ENCODE measurements at regions not wholly inside any gene's neighbourhood (a gene's known extent, or its start where the extent isn't known, plus 50 kb on each side); places are given as distances from the start of the nearest gene placed in this dataset.
A peak's percentile ranks its signal among the peaks of the same experiment; 100 is the strongest.

DNA sequence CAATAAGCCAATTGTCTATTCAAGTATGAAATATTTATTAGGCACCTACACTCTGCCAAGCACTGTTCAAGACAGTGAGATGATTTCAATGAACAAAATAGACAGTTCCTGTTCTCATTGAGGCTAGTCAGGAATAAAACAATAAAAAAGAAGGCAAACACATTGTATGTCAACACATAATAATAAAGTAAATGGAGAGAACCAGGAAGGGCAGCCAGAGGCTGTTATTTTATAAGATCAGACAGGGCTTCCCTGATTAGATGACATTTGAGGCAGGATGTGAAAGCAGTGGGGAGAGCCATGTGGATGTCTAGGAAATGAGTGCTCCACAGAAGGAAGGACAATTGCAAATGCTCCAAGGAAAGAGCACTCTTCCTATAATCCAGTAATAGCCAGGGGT, 2371.1 kb downstream of the MAT2B start:
- TF ChIP-seq, protein P1, sequence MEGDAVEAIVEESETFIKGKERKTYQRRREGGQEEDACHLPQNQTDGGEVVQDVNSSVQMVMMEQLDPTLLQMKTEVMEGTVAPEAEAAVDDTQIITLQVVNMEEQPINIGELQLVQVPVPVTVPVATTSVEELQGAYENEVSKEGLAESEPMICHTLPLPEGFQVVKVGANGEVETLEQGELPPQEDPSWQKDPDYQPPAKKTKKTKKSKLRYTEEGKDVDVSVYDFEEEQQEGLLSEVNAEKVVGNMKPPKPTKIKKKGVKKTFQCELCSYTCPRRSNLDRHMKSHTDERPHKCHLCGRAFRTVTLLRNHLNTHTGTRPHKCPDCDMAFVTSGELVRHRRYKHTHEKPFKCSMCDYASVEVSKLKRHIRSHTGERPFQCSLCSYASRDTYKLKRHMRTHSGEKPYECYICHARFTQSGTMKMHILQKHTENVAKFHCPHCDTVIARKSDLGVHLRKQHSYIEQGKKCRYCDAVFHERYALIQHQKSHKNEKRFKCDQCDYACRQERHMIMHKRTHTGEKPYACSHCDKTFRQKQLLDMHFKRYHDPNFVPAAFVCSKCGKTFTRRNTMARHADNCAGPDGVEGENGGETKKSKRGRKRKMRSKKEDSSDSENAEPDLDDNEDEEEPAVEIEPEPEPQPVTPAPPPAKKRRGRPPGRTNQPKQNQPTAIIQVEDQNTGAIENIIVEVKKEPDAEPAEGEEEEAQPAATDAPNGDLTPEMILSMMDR (conservative IDR thresholded peaks at IDR 0.05) = no peak
- H3K27ac ChIP-seq = peak overlapping the region; percentile 41

DNA sequence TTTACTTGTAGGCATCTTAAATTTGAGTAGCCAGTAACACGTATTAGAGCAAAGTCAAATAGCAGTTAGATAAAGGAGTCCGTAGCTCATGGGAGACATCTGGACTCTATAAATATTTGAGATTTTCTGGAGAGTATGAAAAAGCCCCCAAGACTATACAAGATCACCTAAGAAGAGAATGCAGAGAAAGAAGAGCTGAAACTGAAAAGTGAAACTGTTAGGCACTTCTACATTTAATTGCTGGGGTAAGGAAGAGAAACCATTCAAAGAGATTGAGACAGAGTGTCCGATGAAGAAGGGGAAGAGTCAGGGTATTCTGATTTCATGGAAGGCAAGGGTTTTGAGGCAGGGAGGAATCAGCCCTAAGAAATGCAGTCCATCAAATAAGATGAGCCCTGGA, 2372.1 kb downstream of the MAT2B start:
- H3K27ac ChIP-seq = no peak overlapping the region; the same call in 1 of the 2 replicates
- TF ChIP-seq, protein P1 (conservative IDR thresholded peaks at IDR 0.05) = no peak

DNA sequence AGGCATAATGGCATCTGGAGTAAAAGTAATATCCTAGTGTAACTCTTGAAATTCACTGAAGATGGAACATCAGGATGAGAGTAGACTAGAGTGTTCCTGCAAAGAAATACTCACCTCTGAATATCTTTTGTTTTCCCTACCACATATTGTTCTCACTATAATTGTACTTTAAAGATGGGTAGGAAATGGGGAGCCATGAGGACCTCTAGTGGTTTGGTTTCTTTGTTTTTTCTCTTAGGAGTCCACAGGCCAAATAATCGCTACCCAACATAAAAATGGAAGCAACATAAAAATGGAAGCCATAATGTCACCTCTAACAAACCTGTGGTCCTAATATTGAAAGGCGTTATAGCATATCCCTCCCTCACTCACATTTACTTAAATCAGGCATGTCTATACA, 2375.8 kb downstream of the MAT2B start:
- TF ChIP-seq, protein P1 (conservative IDR thresholded peaks at IDR 0.05) = peak; percentile 58
- no peak overlapping the region for H3K27ac ChIP-seq

DNA sequence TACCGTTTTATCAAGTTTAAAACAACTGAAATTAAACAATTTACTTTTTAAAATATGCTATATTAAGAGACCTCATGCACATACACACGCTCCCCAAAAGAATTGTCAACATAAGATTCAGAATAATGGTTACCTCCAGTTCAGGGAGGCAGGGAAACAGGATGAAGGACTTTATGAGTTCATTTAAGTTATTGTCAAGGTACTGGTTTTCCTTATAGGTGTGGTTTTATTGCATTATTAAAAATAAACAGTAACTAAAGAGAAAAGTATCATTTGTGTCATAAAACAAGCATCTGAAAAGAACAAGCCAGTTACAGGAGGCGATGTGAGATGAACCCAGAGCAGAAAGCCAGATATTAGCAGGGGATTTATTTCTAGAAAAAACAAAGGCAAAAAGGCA, 2376.7 kb downstream of the MAT2B start:
- no peak overlapping the region for H3K27ac ChIP-seq
- TF ChIP-seq, protein P1 (conservative IDR thresholded peaks at IDR 0.05) = no peak

DNA sequence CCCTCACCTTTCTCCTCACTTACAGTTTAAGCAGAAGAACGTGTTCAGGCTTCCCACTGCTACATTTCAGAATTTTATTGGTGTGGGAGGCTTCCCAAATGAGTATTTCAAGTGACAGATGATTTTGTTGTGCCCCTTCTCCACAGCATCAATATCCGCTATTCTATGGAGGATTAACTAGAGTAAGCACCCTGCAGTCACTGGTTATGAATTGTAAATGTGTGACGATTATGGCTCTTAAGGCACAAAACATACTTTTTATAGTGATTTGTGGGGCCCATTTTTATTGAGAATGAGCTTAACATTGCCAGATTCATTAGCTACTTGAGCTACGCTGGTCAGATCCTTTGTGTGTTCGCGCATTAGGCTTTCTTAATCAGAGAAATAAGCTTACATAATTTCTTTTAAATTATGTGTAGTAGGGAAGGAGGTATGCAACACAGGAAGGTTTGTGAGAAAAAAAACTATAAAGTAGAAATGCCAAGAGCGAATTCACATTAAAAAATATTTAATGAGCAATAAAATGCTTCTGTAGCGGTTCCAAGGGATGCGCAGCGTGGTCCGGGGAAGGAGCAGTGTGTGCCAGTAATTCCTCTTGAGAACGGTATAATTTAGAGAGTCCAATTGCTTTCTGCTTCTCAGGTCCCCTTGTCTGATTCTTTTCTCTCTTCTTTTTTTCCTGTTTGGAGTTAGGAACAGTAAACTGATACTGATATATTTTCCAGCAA, 2380.4 kb downstream of the MAT2B start:
- TF ChIP-seq, protein P1 (conservative IDR thresholded peaks at IDR 0.05) = no peak
- peak overlapping the region; percentile 71 for H3K27ac ChIP-seq

DNA sequence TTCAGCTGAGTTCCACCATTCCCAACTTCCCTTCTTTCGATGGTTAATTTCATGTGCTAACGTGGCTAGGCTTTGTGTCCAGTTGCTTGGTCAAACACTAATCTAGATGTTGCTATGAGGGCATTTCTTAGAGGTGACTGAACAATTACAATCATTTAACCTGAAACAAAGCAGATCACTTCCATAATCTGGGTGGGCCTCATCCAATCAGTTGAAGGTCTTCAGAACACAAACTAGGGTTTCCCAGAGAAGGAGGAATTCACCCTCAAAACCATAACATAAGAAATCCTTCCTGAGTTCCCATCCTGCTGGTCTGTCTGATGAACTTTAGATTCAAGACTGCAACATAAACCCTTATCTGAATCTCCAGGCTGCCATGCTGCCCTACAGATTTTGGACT, 2381.7 kb downstream of the MAT2B start:
- H3K27ac ChIP-seq = no peak overlapping the region
- TF ChIP-seq, protein P1 (conservative IDR thresholded peaks at IDR 0.05) = no peak

DNA sequence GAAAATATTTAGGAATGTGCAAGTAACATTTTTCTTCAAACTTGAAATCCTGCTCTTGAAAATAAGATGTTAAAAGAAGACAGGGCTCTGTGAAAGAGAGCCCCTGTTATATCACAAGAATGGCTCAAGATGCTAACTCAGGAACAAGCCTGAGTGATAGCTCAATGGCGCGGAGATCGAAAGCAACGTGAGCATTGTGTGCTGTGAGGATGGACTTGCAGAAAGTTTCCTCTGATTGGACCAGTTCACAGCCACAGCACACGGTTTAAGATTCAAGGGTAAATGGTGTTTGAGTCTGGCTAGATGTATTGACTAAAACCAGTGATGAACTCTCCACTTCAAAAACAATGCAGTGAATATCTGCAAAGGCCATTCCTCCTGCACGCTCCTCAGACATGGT, 2387.0 kb downstream of the MAT2B start:
- TF ChIP-seq, protein P1 (conservative IDR thresholded peaks at IDR 0.05) = no peak
- H3K27ac ChIP-seq = no peak overlapping the region
